GM19452 (cell line): ENCODE measurements at regions not wholly inside any gene's neighbourhood (a gene's known extent, or its start where the extent isn't known, plus 50 kb on each side); places are given as distances from the start of the nearest gene placed in this dataset.
"Not testable (repeated sequence)": the region's sequence is repeated elsewhere in the genome, so short reads cannot be mapped to it uniquely, and the experiment has no call there.

ENCODE experiments used
- ATAC-seq: cut with Tn5 transposase; IDR thresholded peaks from one replicate; pipeline ENCODE4 v1.9.1; 2021; ENCODE audit not compliant: unreplicated experiment

- no peak for ATAC-seq
These were observed 286.2 kb upstream of the HSFY2 start for GRCh38 chrY:19059733-19060132.

- ATAC-seq: no peak
These were observed 285.4 kb upstream of the HSFY2 start for GRCh38 chrY:19058831-19059370.

- ATAC-seq: no peak
These were observed 282.6 kb upstream of the HSFY2 start for GRCh38 chrY:19056138-19056469.

- ATAC-seq: no peak
These were observed 281.9 kb upstream of the HSFY2 start for GRCh38 chrY:19055232-19056137.

GRCh38 chrY:19053806-19054205, 280.3 kb upstream of the HSFY2 start:
- ATAC-seq: no peak

GRCh38 chrY:19051021-19051420, 277.5 kb upstream of the HSFY2 start:
- no peak for ATAC-seq

- ATAC-seq: no peak
These were observed 269.5 kb upstream of the HSFY2 start for GRCh38 chrY:19042984-19043442.

GRCh38 chrY:19042306-19042958, 268.9 kb upstream of the HSFY2 start:
- ATAC-seq: no peak

GRCh38 chrY:19026631-19027030, 253.1 kb upstream of the HSFY2 start:
- no peak for ATAC-seq

GRCh38 chrY:19023934-19024333, 250.4 kb upstream of the HSFY2 start:
- ATAC-seq: no peak

GRCh38 chrY:19020193-19020592, 246.7 kb upstream of the HSFY2 start:
- no peak for ATAC-seq

- no peak for ATAC-seq
These were observed 243.5 kb upstream of the HSFY2 start for GRCh38 chrY:19016990-19017389.

GRCh38 chrY:19015854-19016253, 242.3 kb upstream of the HSFY2 start:
- ATAC-seq: no peak

- ATAC-seq: no peak
These were observed 241.7 kb upstream of the HSFY2 start for GRCh38 chrY:19015213-19015612.

GRCh38 chrY:19012985-19013384, 239.4 kb upstream of the HSFY2 start:
- no peak for ATAC-seq

GRCh38 chrY:19011605-19012090, 238.1 kb upstream of the HSFY2 start:
- ATAC-seq: no peak

GRCh38 chrY:19006234-19006633, 232.7 kb upstream of the HSFY2 start:
- ATAC-seq: no peak

GRCh38 chrY:19005579-19005978, 232.0 kb upstream of the HSFY2 start:
- ATAC-seq: no peak

GRCh38 chrY:18997635-18998240, 224.2 kb upstream of the HSFY2 start:
- no peak for ATAC-seq

GRCh38 chrY:18993480-18993879, 219.9 kb upstream of the HSFY2 start:
- ATAC-seq: no peak

GRCh38 chrY:18992684-18993083, 219.1 kb upstream of the HSFY2 start:
- ATAC-seq: not testable (repeated sequence)

- no peak for ATAC-seq
These were observed 215.8 kb upstream of the HSFY2 start for GRCh38 chrY:18989356-18989755.
